Adrenal gland (tissue), 9 donors: ENCODE measurements at regions not wholly inside any gene's neighbourhood (a gene's known extent, or its start where the extent isn't known, plus 50 kb on each side); places are given as distances from the start of the nearest gene placed in this dataset.

Source experiments
- DNase-seq, 7 donors: peaks; one replicate each; pipeline ENCODE4 v3.0.0-alpha.2; 2019 to 2020
- H3K27ac ChIP-seq, 5 donors: fragments of 200-600 bp; sonication (generic) in 4 of 5; 1 replicate in 3 of 5; 2 replicates in 2 of 5; pipeline versions ENCODE4 v1.5.1 to v1.8.0; 2016 to 2020; ENCODE audit warnings: mild to moderate bottlenecking in 1 of 5
- H3K27me3 ChIP-seq: fragments of 200-600 bp; 2 replicates; pipeline ENCODE4 v1.8.0; 2021
- H3K36me3 ChIP-seq, 2 donors: fragments of 200-600 bp; replicated peaks in 1 of 2; 1 replicate in 1 of 2; 2 replicates in 1 of 2; pipeline versions ENCODE4 v1.5.1 to v1.8.0; 2018 to 2022
- H3K4me1 ChIP-seq, 2 donors: fragments of 200-600 bp; replicated peaks in 1 of 2; 1 replicate in 1 of 2; 2 replicates in 1 of 2; pipeline versions ENCODE4 v1.5.1 to v1.8.0; 2018 to 2021
- H3K4me3 ChIP-seq, 4 donors: fragments of 200-600 bp; sonication (generic) in 3 of 4; one replicate each; pipeline ENCODE4 v1.5.1; 2016 to 2018
- H3K9me3 ChIP-seq, 3 donors: fragments of 200-600 bp; sonication (generic) in 1 of 3; replicated peaks in 1 of 3; 1 replicate in 2 of 3; 2 replicates in 1 of 3; pipeline versions ENCODE4 v1.5.1 to v1.8.0; 2016 to 2021
- POLR2A ChIP-seq, 2 donors: fragments of 450-650 bp; IDR thresholded peaks; one replicate each; pipeline ENCODE4 v1.6.1; 2017; ENCODE audit warnings: antibody characterized with exemption in 2 of 2, mild to moderate bottlenecking in 2 of 2, moderate library complexity in 1 of 2
- WGBS, 4 donors: extraction: QIAGEN DNeasy Blood & Tissue Kit in 2 of 4; methylation state at CpG; one replicate each; pipeline versions ENCODE4 v1.1.5 to v1.1.7; 2013 to 2017; 5-methylcytosine and 5-hydroxymethylcytosine counted together
- intact Hi-C, 2 donors: fragments of 100-400 bp; cut with DNase I; formaldehyde crosslinking; loops; one replicate each; pipeline versions ENCODE4 v1.14.1 to v1.15.0; 2022 to 2023
- TF ChIP-seq, protein P1 (sequence below), 6 experiments: fragments of 450-650 bp in 4 of 6; fragments of 200-600 bp in 2 of 6; sonication (generic) in 1 of 6; IDR thresholded peaks; 1 replicate in 5 of 6; 2 replicates in 1 of 6; pipeline versions ENCODE4 v1.5.1 to v1.8.0; 2016 to 2021; ENCODE audit warnings: antibody characterized with exemption in 6 of 6, mild to moderate bottlenecking in 2 of 6, moderate library complexity in 1 of 6
- donor health status: healthy with polysubstance abuse.
- donor health status: Bipolar disorder and iron deficiency.
- donor health status: DM: yes; HTN: yes; CAD: no.
- donor health status: DM: no; HTN: no; CAD: no.
- donor health status: DM: no; HTN: no; CAD: no.

DNA sequence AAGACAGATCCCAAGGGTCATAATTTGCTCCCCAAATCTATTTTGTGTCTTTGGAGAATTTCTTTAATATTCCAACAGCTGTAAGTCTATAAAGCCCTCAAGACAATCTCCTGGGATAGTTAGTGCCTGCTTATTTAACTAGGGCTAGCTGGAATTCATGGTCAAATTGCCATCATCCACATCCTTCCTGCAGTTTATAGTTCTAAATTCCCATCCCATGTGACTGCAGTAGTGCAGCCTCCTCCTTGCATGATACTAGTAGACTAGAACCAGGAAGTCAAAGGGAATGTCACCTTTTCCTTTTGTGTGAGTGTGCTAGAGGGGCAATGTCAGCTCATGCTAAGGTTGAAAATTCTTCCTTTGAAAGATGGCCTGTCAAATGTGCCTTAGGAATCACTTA is 214.8 kb upstream of the PIK3R1 start:
- no peak overlapping the region for H3K4me3 ChIP-seq

DNA sequence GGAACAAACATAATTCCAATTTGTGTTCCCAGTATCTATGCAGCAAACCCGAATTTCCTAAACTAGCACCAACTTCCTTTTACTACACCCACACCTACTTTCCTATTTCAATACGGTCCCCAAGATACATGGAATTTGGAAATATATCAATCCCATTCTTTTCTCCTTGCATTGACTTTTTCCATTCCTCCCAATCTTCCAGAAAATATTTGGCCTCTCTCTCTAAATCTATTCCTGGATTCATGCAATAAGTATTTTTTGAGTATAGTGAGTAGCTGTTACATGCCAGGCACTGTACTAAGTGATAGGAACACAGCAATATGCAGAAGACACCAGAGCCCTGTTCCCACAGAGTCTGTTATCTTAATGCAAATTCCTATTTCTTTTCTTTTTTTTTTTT is 216.2 kb upstream of the PIK3R1 start:
- Histone ChIP-seq H3K4me1 (peaks cover 0 to 15% of the 10 kb centered on the region in 2 donors), H3K36me3 (no peaks in the 10 kb centered on the region), H3K4me3 (no peak overlapping the region), H3K27ac (peak overlapping the region in 3 of 5 donors; percentile 74 to 90 (median 77)), H3K9me3 (no peaks in the 10 kb centered on the region), H3K27me3 (no peaks in the 10 kb centered on the region)
- 54 to 67% (median 63%) methylated on average over 2 of the region's 2 CpGs for WGBS, 4 donors
- no peak for DNase-seq
- intact Hi-C loops: no loop called here
- TF ChIP-seq, protein P1, sequence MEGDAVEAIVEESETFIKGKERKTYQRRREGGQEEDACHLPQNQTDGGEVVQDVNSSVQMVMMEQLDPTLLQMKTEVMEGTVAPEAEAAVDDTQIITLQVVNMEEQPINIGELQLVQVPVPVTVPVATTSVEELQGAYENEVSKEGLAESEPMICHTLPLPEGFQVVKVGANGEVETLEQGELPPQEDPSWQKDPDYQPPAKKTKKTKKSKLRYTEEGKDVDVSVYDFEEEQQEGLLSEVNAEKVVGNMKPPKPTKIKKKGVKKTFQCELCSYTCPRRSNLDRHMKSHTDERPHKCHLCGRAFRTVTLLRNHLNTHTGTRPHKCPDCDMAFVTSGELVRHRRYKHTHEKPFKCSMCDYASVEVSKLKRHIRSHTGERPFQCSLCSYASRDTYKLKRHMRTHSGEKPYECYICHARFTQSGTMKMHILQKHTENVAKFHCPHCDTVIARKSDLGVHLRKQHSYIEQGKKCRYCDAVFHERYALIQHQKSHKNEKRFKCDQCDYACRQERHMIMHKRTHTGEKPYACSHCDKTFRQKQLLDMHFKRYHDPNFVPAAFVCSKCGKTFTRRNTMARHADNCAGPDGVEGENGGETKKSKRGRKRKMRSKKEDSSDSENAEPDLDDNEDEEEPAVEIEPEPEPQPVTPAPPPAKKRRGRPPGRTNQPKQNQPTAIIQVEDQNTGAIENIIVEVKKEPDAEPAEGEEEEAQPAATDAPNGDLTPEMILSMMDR (IDR thresholded peaks at IDR 0.05): no peak
- TF ChIP-seq POLR2A (IDR thresholded peaks at IDR 0.05): no peak

More for the DNA sequence above, 214.8 kb upstream of the PIK3R1 start:
- Histone ChIP-seq H3K27ac (no peak overlapping the region), H3K27me3 (no peaks in the 10 kb centered on the region), H3K9me3 (no peaks in the 10 kb centered on the region), H3K36me3 (no peaks in the 10 kb centered on the region), H3K4me1 (peaks cover 0 to 15% of the 10 kb centered on the region in 2 donors)
- DNase-seq: no peak
- TF ChIP-seq, protein P1 (IDR thresholded peaks at IDR 0.05): no peak
- TF ChIP-seq POLR2A (IDR thresholded peaks at IDR 0.05): no peak
- intact Hi-C loops: no loop called here

DNA sequence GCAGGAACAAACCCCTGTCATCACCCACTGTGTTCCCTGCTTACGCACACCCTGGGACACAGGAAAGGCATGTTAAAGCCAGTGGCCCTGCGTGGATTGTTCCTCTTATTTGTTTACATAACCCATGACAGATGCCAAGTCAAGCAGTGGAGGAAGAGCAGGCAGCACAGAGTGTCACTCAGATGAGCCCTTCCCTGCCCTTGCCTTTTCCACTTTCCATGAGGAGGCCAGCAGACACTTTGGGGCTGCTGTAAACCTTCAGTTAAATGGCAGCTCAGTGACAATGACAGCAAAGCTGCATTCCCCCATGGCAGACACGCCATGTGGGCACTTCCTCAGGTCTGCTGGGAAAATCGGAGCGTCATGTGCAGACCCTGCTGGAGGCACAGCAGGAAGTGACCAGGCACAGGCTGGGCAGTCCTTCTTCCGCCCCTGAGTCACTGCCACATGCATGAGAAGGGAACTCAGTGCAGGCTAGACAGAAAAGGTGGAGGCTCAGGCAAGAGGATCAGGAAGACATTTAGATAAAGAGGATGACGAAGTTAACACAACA is 216.8 kb upstream of the PIK3R1 start:
- TF ChIP-seq, protein P1 (IDR thresholded peaks at IDR 0.05): no peak
- TF ChIP-seq POLR2A (IDR thresholded peaks at IDR 0.05): no peak
- DNase-seq: peak; percentile 33 to 81 (median 67)
- H3K4me1 ChIP-seq: peaks cover 0 to 15% of the 10 kb centered on the region in 2 donors
- intact Hi-C loops: no loop called here
- H3K4me3 ChIP-seq: no peak overlapping the region
- H3K27me3 ChIP-seq: no peaks in the 10 kb centered on the region
- 47 to 56% (median 54%) methylated on average over 5 to 7 of the region's 7 CpGs for WGBS, 4 donors
- no peaks in the 10 kb centered on the region for H3K9me3 ChIP-seq
- peak overlapping the region in 3 of 5 donors; percentile 74 to 90 (median 77) for H3K27ac ChIP-seq
- H3K36me3 ChIP-seq: no peaks in the 10 kb centered on the region

DNA sequence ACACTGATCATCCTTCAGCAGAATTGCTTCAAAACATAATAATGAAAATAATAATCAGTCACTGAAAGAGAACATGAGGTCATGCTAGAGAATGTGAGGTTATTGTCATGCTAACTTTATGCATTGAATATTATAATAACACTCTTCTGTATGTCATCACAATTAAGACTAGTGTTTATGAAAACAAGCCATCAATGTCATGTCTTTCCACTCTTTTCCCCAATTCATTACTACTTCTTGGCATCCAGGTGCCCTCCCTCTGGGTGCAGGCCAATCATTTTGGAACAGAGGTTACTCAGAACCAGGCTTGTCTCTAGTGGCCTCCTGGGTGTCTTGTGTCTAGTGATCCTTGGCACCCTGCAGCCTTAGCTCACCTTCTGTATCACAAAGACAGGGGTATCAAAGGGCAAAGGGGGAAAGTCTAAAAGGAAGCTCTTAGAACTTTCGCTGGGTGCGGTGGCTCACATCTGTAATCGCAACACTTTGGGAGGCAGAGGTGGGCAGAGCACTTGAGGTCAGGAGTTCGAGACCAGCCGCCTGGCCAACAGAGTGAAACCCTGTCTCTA is 217.6 kb upstream of the PIK3R1 start:
- Histone ChIP-seq H3K27ac (peak overlapping the region in 1 of 5 donors; percentile 40), H3K27me3 (no peaks in the 10 kb centered on the region), H3K4me3 (no peak overlapping the region), H3K36me3 (no peaks in the 10 kb centered on the region), H3K9me3 (no peaks in the 10 kb centered on the region), H3K4me1 (peaks cover 0 to 20% of the 10 kb centered on the region in 2 donors)
- intact Hi-C loops: no loop called here
- no peak for DNase-seq
- TF ChIP-seq, protein P1 (IDR thresholded peaks at IDR 0.05): no peak
- TF ChIP-seq POLR2A (IDR thresholded peaks at IDR 0.05): no peak
- 88 to 95% (median 92%) methylated on average over 4 of the region's 5 CpGs for WGBS, 4 donors
